NT2/D1 (cell line): ENCODE measurements at regions not wholly inside any gene's neighbourhood (a gene's known extent, or its start where the extent isn't known, plus 50 kb on each side); places are given as distances from the start of the nearest gene placed in this dataset.

ENCODE experiments used
- YY1 ChIP-seq: IDR thresholded peaks from 2 replicates; pipeline ENCODE4 v1.6.1; 2011; ENCODE audit not compliant: insufficient read length, insufficient read depth
- ZNF274 ChIP-seq: IDR thresholded peaks from 2 replicates; pipeline ENCODE4 v1.6.1; 2011; ENCODE audit warnings: mild to moderate bottlenecking, low read depth, low read length

DNA sequence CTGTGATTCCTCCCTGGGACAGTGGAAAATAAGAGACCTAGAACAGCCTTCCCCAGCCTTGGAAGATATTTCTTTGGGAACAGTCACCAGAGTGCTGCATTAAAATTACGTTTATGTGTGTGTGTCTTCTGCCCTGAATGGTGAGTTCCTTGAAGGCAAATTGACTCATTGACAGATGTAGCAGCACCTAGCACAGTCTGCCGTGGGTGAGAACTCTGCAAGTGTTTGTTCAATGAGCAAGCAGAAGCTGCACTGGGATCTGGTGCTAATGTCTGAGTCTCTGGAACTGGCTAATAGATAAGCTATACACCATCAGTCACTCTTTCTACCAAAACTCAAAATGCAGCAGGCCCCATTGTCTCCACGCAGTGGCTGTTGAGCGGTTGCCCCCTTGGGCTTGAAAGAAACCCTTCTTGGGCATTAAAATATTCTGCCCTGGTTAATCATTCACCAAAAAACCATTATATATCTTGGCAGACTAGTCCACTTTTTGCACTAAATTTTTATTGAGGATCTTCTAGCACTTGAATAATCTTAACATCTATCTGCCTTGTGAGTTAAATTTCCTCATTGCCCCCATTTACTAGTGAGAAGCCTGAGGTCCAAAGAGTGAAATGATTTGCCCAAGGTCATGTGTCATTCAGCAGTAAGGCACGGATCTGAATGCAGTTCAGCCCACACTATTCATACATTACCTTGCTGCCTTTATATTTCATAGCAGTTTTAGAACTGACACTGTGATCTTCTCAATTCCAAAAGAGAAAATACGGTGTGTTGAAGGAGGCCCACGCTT lies 87.8 kb upstream of the GALNT18 start:
- TF ChIP-seq YY1, result no peak
- no peak for TF ChIP-seq ZNF274
